Panc1 (cell line): ENCODE measurements at regions not wholly inside any gene's neighbourhood (a gene's known extent, or its start where the extent isn't known, plus 50 kb on each side); places are given as distances from the start of the nearest gene placed in this dataset.

Experiments used
- ATAC-seq: fragments of 200-7000 bp; cut with Tn5 transposase; 2 replicates; pipeline ENCODE4 v1.9.1; 2020; ENCODE audit warnings: mild to moderate bottlenecking, moderate library complexity
- BruUV-seq: library from RNA; stranded (reverse); fragments of 400-500 nt; replicated peaks from 2 replicates; lab custom pipeline; 2021; lab: Mats Ljungman, UMichigan
- CTCF ChIA-PET: fragments of 300-600 bp; sonication (Branson Sonifier 250); formaldehyde crosslinking; loops from one replicate; lab custom pipeline; 2022; ENCODE audit warnings: antibody characterized with exemption; lab: Charles Lee
- POLR2A ChIA-PET: fragments of 300-600 bp; sonication (Branson Sonifier 250); formaldehyde crosslinking; loops from one replicate; lab custom pipeline; 2022; ENCODE audit warnings: antibody characterized with exemption; lab: Charles Lee
- DNase-seq: peaks from one replicate; pipeline ENCODE4 v3.0.0-alpha.2; 2010; ENCODE audit warnings: low read depth, low spot score
- H3K27ac ChIP-seq: 2 replicates; pipeline ENCODE4 v1.5.1; 2011; ENCODE audit warnings: mild to moderate bottlenecking, low read length, inconsistent platforms
- H3K27me3 ChIP-seq: fragments of 200-500 bp; sonication (Bioruptor generic); 2 replicates; pipeline ENCODE4 v1.6.0; 2014; ENCODE audit warnings: low read length, inconsistent platforms; ENCODE audit not compliant: control insufficient read depth, insufficient read depth
- H3K36me3 ChIP-seq: fragments of 200-500 bp; sonication (Bioruptor generic); 2 replicates; pipeline ENCODE4 v1.5.1; 2014; ENCODE audit warnings: inconsistent platforms, mild to moderate bottlenecking, low read length, moderate library complexity; ENCODE audit not compliant: control insufficient read depth, insufficient read depth
- H3K4me1 ChIP-seq: 2 replicates; pipeline ENCODE4 v1.5.1; 2011; ENCODE audit warnings: inconsistent platforms, mild to moderate bottlenecking, low read length, moderate library complexity; ENCODE audit not compliant: control insufficient read depth, insufficient read depth
- H3K4me3 ChIP-seq, 2 experiments: 2 replicates each; pipeline ENCODE4 v1.5.1; 2011 to 2012; ENCODE audit warnings: low read depth in 2 of 2, low read length in 2 of 2, mild to moderate bottlenecking in 2 of 2, inconsistent platforms in 1 of 2, moderate library complexity in 1 of 2
- H3K9me3 ChIP-seq: fragments of 200-500 bp; sonication (Bioruptor generic); 2 replicates; pipeline ENCODE4 v1.5.1; 2014; ENCODE audit warnings: low read depth, mild to moderate bottlenecking, inconsistent platforms, low read length, moderate library complexity; ENCODE audit not compliant: control insufficient read depth, insufficient read depth
- CTCF ChIP-seq: fragments of 450-650 bp; IDR thresholded peaks from 2 replicates; pipeline ENCODE4 v1.5.1; 2017; ENCODE audit warnings: mild to moderate bottlenecking
- POLR2AphosphoS5 ChIP-seq: IDR thresholded peaks from 2 replicates; pipeline ENCODE4 v1.6.1; 2012; ENCODE audit warnings: mild to moderate bottlenecking, low read depth, low read length, moderate library complexity
- REST ChIP-seq, 2 experiments: IDR thresholded peaks; 2 replicates each; pipeline ENCODE4 v1.6.1; 2011 to 2012; ENCODE audit warnings: low read depth in 2 of 2, control low read depth in 1 of 2, low read length in 1 of 2, mild to moderate bottlenecking in 1 of 2, moderate library complexity in 1 of 2; ENCODE audit not compliant: insufficient read depth in 1 of 2
- SIN3A ChIP-seq: IDR thresholded peaks from 2 replicates; pipeline ENCODE4 v1.6.1; 2012; ENCODE audit warnings: low read depth, mild to moderate bottlenecking, low read length, moderate library complexity, borderline replicate concordance; ENCODE audit not compliant: insufficient read depth
- TCF7L2 ChIP-seq: IDR thresholded peaks from 2 replicates; pipeline ENCODE4 v1.6.1; 2011; ENCODE audit warnings: mild to moderate bottlenecking, low read depth, low read length, inconsistent platforms
- in situ Hi-C: cut with HindIII; loops from 2 replicates; pipeline ENCODE4 v1.10.0; 2016; ENCODE audit warnings: low sequenced_read_pairs, low pct_unique_long_range_greater_than_20kb
- intact Hi-C: fragments of 100-400 bp; cut with micrococcal nuclease; formaldehyde crosslinking; loops from one replicate; pipeline ENCODE4 v1.10.0; 2022; ENCODE audit not compliant: unreplicated experiment

DNA sequence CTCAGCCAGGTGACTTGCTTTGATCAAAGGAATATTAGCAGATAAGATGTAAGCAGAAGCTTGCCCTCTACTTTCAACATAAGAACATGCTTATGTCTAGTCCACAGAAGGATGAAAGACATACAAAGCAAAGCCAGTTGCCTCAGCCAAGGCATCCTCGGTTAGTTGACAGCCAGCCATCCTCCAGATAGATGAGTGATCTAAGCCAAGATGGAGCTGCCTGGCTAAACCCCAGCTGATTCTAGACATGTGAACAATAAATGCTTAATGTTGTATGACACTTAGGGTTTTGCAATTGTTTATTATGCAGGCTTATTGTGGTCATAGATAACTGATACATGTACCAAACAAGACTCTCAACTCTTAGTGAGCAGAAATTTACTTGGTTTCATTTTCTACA, 157.6 kb upstream of the TMTC2 start:
- no peak overlapping the region for H3K4me3 ChIP-seq
- no peaks in the 10 kb centered on the region for H3K9me3 ChIP-seq
- TF ChIP-seq REST (IDR thresholded peaks at IDR 0.05; ENCODE audit: insufficient read depth in 1 of 2, low read depth in 2 of 2, low read length in 1 of 2) (no peak), POLR2AphosphoS5 (no peak), SIN3A (no peak), TCF7L2 (no peak), CTCF (no peak)
- no peaks in the 10 kb centered on the region; the same call in 1 of the 2 replicates for H3K27me3 ChIP-seq
- POLR2A ChIA-PET = no interaction called here
- DNase-seq = no peak
- no peak overlapping the region for H3K27ac ChIP-seq
- intact Hi-C loops = loop anchor here (10.0 kb wide), 1 partner anchor 144 kb away; no protein-coding TSS in a partner anchor
- CTCF ChIA-PET = interaction anchor here (1.0 kb wide), 1 partner anchor 10 kb away, joined by 5 read pairs; no protein-coding TSS in a partner anchor
- in situ Hi-C loops = no loop called here
- H3K36me3 ChIP-seq = no peaks in the 10 kb centered on the region
- no peak for ATAC-seq
- BruUV-seq = no TSS peak
- H3K4me1 ChIP-seq = no peaks in the 10 kb centered on the region

DNA sequence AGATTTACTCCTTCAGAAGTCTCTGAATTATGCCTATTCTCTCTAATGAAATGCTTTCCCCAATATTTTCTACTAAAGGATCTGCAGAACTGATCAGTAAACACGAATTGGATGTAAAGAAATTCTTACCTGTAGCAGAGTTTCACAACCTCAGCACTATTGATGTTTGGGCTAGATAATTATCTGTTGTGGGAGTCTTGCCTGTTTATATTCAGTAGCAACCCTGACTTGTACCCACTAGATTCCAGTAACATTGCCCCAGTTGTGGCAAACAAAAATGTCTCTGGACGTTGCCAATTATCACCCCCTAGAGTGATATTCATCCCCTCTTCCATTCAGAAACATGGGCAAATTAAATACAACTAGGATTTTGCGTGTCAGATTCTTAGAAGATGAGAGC, 156.8 kb upstream of the TMTC2 start:
- no peak overlapping the region for H3K27ac ChIP-seq
- intact Hi-C loops = loop anchor here (10.0 kb wide), 1 partner anchor 145 kb away; no protein-coding TSS in a partner anchor
- CTCF ChIA-PET = no interaction called here
- H3K36me3 ChIP-seq = no peaks in the 10 kb centered on the region
- no peaks in the 10 kb centered on the region for H3K9me3 ChIP-seq
- no peaks in the 10 kb centered on the region for H3K27me3 ChIP-seq
- H3K4me3 ChIP-seq = no peak overlapping the region
- no peaks in the 10 kb centered on the region for H3K4me1 ChIP-seq
- DNase-seq = no peak
- ATAC-seq = no peak
- POLR2A ChIA-PET = no interaction called here
- in situ Hi-C loops = no loop called here
- no TSS peak for BruUV-seq
- TF ChIP-seq SIN3A = no peak
- TF ChIP-seq REST (IDR thresholded peaks at IDR 0.05; ENCODE audit: insufficient read depth in 1 of 2, low read depth in 2 of 2, low read length in 1 of 2) = no peak
- TF ChIP-seq CTCF = no peak
- no peak for TF ChIP-seq POLR2AphosphoS5
- no peak for TF ChIP-seq TCF7L2
